GM12874 (cell line): ENCODE measurements at regions not wholly inside any gene's neighbourhood (a gene's known extent, or its start where the extent isn't known, plus 50 kb on each side); places are given as distances from the start of the nearest gene placed in this dataset.

Source experiments
- CTCF ChIP-seq: IDR thresholded peaks from 2 replicates; pipeline ENCODE4 v1.5.1; 2011; ENCODE audit warnings: low read depth, mild to moderate bottlenecking, control low read depth, low read length, moderate library complexity; ENCODE audit not compliant: insufficient read depth

- no peak for TF ChIP-seq CTCF
Measured at GRCh38 chr1:204780630-204781029, 90.0 kb upstream of the NFASC start.

- TF ChIP-seq CTCF, result no peak
Measured at GRCh38 chr1:204782118-204782700, 88.5 kb upstream of the NFASC start.

- no peak for TF ChIP-seq CTCF
Measured at GRCh38 chr1:204788470-204788869, 82.2 kb upstream of the NFASC start.

GRCh38 chr1:204791453-204792353, 79.0 kb upstream of the NFASC start:
- TF ChIP-seq CTCF, result peak; percentile 90

GRCh38 chr1:204792354-204792692, 78.3 kb upstream of the NFASC start:
- no peak for TF ChIP-seq CTCF

GRCh38 chr1:204793259-204793914, 77.3 kb upstream of the NFASC start:
- no peak for TF ChIP-seq CTCF

GRCh38 chr1:204797401-204797800, 73.3 kb upstream of the NFASC start:
- no peak for TF ChIP-seq CTCF
